ENCODE measurements at regions not wholly inside any gene's neighbourhood (a gene's known extent, or its start where the extent isn't known, plus 50 kb on each side); places are given as distances from the start of the nearest gene placed in this dataset.

- no peak for DNase-seq (ENCODE audit: extremely low read depth in 1 of 4, low spot score in 3 of 4)
- no peak for TF ChIP-seq USF1 (CRISPR knock-in tag; IDR thresholded peaks at IDR 0.05)
- TF ChIP-seq NCOA2 (IDR thresholded peaks at IDR 0.05; ENCODE audit: partially characterized antibody in 2 of 2) = no peak
- no peak for TF ChIP-seq SREBF2 (CRISPR knock-in tag; IDR thresholded peaks at IDR 0.05)
- TF ChIP-seq ZFP36 (IDR thresholded peaks at IDR 0.05; ENCODE audit: low read depth, low read length, partially characterized antibody) = no peak
- no peak for TF ChIP-seq ZHX1 (conservative IDR thresholded peaks at IDR 0.05; ENCODE audit: low read length)
- no peak for TF ChIP-seq BCLAF1 (IDR thresholded peaks at IDR 0.05; ENCODE audit: borderline replicate concordance in 1 of 2, control insufficient read depth in 1 of 2, low read depth in 2 of 2, low read length in 1 of 2)
- TF ChIP-seq KAT8 (IDR thresholded peaks at IDR 0.05; ENCODE audit: low read depth) = no peak
- TF ChIP-seq HMBOX1 (IDR thresholded peaks at IDR 0.05) = no peak
- Histone ChIP-seq H4K20me1 (replicated peaks; ENCODE audit: control insufficient read depth, insufficient read depth, low read length) (no peaks in the 10 kb centered on the region), H3K27me3 (ENCODE audit: control insufficient read depth in 2 of 2, insufficient read depth in 2 of 2, low read length in 2 of 2) (no peaks in the 10 kb centered on the region), H3K36me3 (ENCODE audit: control insufficient read depth, insufficient read depth, low read length) (no peaks in the 10 kb centered on the region), H3K79me2 (ENCODE audit: control insufficient read depth, insufficient read depth, low read length) (no peaks in the 10 kb centered on the region), H3K4me1 (replicated peaks in 1 of 2; ENCODE audit: control insufficient read depth in 2 of 2, insufficient read depth in 2 of 2, low read length in 2 of 2) (no peaks in the 10 kb centered on the region), H3K27ac (ENCODE audit: extremely low read depth, low read depth, low read length) (no peak overlapping the region), H3K4me2 (ENCODE audit: insufficient read depth, low read length) (no peak overlapping the region), H3K9me3 (replicated peaks; ENCODE audit: control insufficient read depth, insufficient read depth, low read depth, low read length) (no peaks in the 10 kb centered on the region), H3K9me1 (ENCODE audit: control insufficient read depth, insufficient read depth, low read length) (no peaks in the 10 kb centered on the region), H3K4me3 (no peak overlapping the region), H3K9ac (ENCODE audit: insufficient read depth in 1 of 2, low read depth in 2 of 2, low read length in 2 of 2) (no peak overlapping the region), H2AFZ (ENCODE audit: low read depth, low read length) (no peak overlapping the region)
- ChIA-PET POLR2A (no interaction called here), CTCF (ENCODE audit: low intra/inter-chr PET ratio) (no interaction called here)
- in situ Hi-C loops (cut with MboI) = no loop called here
- BruUV-seq (replicated peaks) = no TSS peak
- no peak for FAIRE-seq
- WGBS (ENCODE audit: insufficient coverage, low coverage, missing lambda C conversion rate) = 11% methylated on average over 1 of the region's 1 CpG
- intact Hi-C loops (cut with micrococcal nuclease) = loop anchor here (10.0 kb wide), 1 partner anchor 146 kb away; no protein-coding TSS in a partner anchor
- ATAC-seq = no peak
Observed at GRCh38 chr21:30048570-30048969, 108.8 kb upstream of the GRIK1 start.

Measured in K562 (cell line).